ENCODE measurements at regions not wholly inside any gene's neighbourhood (a gene's known extent, or its start where the extent isn't known, plus 50 kb on each side); places are given as distances from the start of the nearest gene placed in this dataset.

- Histone ChIP-seq H3K27me3 (replicated peaks; ENCODE audit: insufficient read depth, low read length) (no peaks in the 10 kb centered on the region), H3K9me2 (replicated peaks; ENCODE audit: insufficient read depth, low read length) (no peaks in the 10 kb centered on the region), H3K9ac (ENCODE audit: low read length) (no peak overlapping the region), H2AFZ (ENCODE audit: low read length) (no peak overlapping the region), H3F3A (ENCODE audit: insufficient read depth, low read length) (no peaks in the 10 kb centered on the region), H3K36me3 (replicated peaks; ENCODE audit: insufficient read depth, low read length) (no peaks in the 10 kb centered on the region), H3K79me2 (ENCODE audit: low read length) (no peaks in the 10 kb centered on the region), H3K4me2 (ENCODE audit: low read depth, low read length) (no peak overlapping the region), H3K9me3 (replicated peaks; ENCODE audit: insufficient read depth, low read length) (no peaks in the 10 kb centered on the region), H4K20me1 (ENCODE audit: insufficient read depth, low read length) (no peaks in the 10 kb centered on the region), H3K4me3 (ENCODE audit: low read length) (no peak overlapping the region), H3K27ac (ENCODE audit: low read length) (no peak overlapping the region), H3K4me1 (ENCODE audit: low read length) (no peaks in the 10 kb centered on the region)
- TF ChIP-seq EZH2phosphoT487 (IDR thresholded peaks at IDR 0.05; ENCODE audit: low read length): no peak
- no peak for TF ChIP-seq CTCF (IDR thresholded peaks at IDR 0.05; ENCODE audit: low read length)
- no peak for TF ChIP-seq EZH2 (optimal IDR thresholded peaks at IDR 0.05; ENCODE audit: low read depth, low read length)
- DNase-seq: no peak
Measured at GRCh38 chr6:113194090-113194489, 663.1 kb upstream of the MARCKS start.

- Histone ChIP-seq H3K4me3 (ENCODE audit: low read length) (no peak overlapping the region), H4K20me1 (ENCODE audit: insufficient read depth, low read length) (no peaks in the 10 kb centered on the region), H3K9me2 (replicated peaks; ENCODE audit: insufficient read depth, low read length) (no peaks in the 10 kb centered on the region), H3K79me2 (ENCODE audit: low read length) (no peaks in the 10 kb centered on the region), H3K4me2 (ENCODE audit: low read depth, low read length) (no peak overlapping the region), H3K36me3 (replicated peaks; ENCODE audit: insufficient read depth, low read length) (no peaks in the 10 kb centered on the region), H3F3A (ENCODE audit: insufficient read depth, low read length) (no peaks in the 10 kb centered on the region), H3K9me3 (replicated peaks; ENCODE audit: insufficient read depth, low read length) (no peaks in the 10 kb centered on the region), H3K9ac (ENCODE audit: low read length) (no peak overlapping the region), H2AFZ (ENCODE audit: low read length) (no peak overlapping the region), H3K27me3 (replicated peaks; ENCODE audit: insufficient read depth, low read length) (no peaks in the 10 kb centered on the region), H3K27ac (ENCODE audit: low read length) (no peak overlapping the region), H3K4me1 (ENCODE audit: low read length) (no peaks in the 10 kb centered on the region)
- no peak for TF ChIP-seq EZH2 (optimal IDR thresholded peaks at IDR 0.05; ENCODE audit: low read depth, low read length)
- TF ChIP-seq EZH2phosphoT487 (IDR thresholded peaks at IDR 0.05; ENCODE audit: low read length): no peak
- no peak for TF ChIP-seq CTCF (IDR thresholded peaks at IDR 0.05; ENCODE audit: low read length)
- no peak for DNase-seq
Measured at GRCh38 chr6:113202852-113203714, 654.1 kb upstream of the MARCKS start.

- Histone ChIP-seq H4K20me1 (ENCODE audit: insufficient read depth, low read length) (no peaks in the 10 kb centered on the region), H3K9me3 (replicated peaks; ENCODE audit: insufficient read depth, low read length) (no peaks in the 10 kb centered on the region), H3K27me3 (replicated peaks; ENCODE audit: insufficient read depth, low read length) (no peaks in the 10 kb centered on the region), H3K4me2 (ENCODE audit: low read depth, low read length) (no peak overlapping the region), H3K4me1 (ENCODE audit: low read length) (no peaks in the 10 kb centered on the region), H2AFZ (ENCODE audit: low read length) (no peak overlapping the region), H3K4me3 (ENCODE audit: low read length) (no peak overlapping the region), H3K36me3 (replicated peaks; ENCODE audit: insufficient read depth, low read length) (no peaks in the 10 kb centered on the region), H3F3A (ENCODE audit: insufficient read depth, low read length) (no peaks in the 10 kb centered on the region), H3K9ac (ENCODE audit: low read length) (no peak overlapping the region), H3K79me2 (ENCODE audit: low read length) (no peaks in the 10 kb centered on the region), H3K27ac (ENCODE audit: low read length) (no peak overlapping the region), H3K9me2 (replicated peaks; ENCODE audit: insufficient read depth, low read length) (no peaks in the 10 kb centered on the region)
- TF ChIP-seq CTCF (IDR thresholded peaks at IDR 0.05; ENCODE audit: low read length): no peak
- no peak for TF ChIP-seq EZH2phosphoT487 (IDR thresholded peaks at IDR 0.05; ENCODE audit: low read length)
- no peak for TF ChIP-seq EZH2 (optimal IDR thresholded peaks at IDR 0.05; ENCODE audit: low read depth, low read length)
- DNase-seq: no peak
Measured at GRCh38 chr6:113203715-113204110, 653.4 kb upstream of the MARCKS start.

Measured in MM.1S (cell line).